GM21825 (cell line): ENCODE measurements at regions not wholly inside any gene's neighbourhood (a gene's known extent, or its start where the extent isn't known, plus 50 kb on each side); places are given as distances from the start of the nearest gene placed in this dataset.
"Not testable (repeated sequence)": the region's sequence is repeated elsewhere in the genome, so short reads cannot be mapped to it uniquely, and the experiment has no call there.

ENCODE experiments used
- ATAC-seq: cut with Tn5 transposase; IDR thresholded peaks from one replicate; pipeline ENCODE4 v1.9.1; 2021; ENCODE audit warnings: mild to moderate bottlenecking, moderate library complexity; ENCODE audit not compliant: unreplicated experiment

DNA sequence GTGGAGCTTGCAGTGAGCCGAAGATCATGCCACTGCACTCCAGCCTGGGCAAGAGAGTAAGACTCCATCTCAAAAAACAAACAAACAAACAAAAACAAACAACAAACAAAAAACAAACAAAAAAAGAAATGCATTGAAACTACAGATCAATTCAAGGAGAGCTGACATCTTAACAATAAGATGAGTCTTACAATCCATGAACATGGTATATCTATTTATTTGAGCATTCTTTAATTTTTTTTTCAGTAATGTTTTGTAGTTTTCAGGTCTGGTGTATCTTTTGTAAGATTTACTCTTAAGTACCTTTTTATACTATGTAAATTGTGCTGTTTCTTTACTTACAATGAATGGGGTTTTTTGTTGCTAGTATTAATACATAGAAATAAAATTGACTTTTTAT lies 140.1 kb upstream of the DAPK1 start:
- no peak for ATAC-seq

DNA sequence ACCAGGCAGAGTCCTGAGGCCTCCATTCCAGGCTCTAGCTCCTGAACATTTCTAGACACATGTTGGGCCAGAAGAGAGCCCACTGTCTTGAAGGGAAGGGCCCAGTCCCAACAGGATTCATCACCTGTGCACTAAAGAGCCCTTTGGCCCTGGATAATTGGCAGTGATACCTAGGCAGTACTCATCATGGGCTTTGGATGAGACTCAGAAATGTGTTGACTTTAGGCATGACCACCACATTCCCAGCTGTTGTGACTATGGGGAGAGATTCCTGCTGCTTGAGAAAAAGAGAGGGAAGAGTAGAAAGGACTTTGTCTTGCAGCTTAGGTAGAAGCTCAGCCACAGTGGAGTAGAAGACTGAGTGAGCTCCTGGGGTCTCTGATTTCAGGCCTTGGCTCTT lies 138.4 kb upstream of the DAPK1 start:
- no peak for ATAC-seq

DNA sequence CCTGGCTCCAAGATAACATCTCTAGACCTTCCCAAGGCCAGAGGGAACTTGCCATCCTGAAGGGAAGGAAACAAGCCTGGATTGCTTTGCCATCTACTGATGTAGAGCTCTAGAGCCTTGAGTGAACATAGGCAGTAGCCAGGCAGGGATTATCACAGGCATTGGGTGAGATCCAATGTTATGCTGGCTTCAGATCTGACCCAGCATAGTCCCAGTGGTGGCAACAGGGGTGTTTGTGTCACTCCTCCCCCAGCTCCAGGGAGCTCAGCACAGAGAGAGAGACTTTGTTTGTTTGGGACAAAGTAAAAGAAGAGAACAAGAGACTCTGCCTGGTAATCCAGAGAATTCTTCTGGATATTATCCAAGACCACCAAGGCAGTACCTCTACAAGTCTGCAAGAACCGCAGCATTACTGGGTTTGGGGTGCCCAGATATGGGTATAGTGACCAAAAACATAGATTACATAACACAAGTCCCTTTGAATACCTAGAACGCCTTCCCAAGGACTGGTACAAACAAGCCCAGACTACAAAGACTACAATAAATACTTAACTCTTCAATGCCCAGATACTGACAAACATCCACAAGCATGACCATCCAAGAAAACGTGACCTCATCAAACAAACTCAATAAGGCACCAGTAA lies 137.6 kb upstream of the DAPK1 start:
- ATAC-seq, result no peak

DNA sequence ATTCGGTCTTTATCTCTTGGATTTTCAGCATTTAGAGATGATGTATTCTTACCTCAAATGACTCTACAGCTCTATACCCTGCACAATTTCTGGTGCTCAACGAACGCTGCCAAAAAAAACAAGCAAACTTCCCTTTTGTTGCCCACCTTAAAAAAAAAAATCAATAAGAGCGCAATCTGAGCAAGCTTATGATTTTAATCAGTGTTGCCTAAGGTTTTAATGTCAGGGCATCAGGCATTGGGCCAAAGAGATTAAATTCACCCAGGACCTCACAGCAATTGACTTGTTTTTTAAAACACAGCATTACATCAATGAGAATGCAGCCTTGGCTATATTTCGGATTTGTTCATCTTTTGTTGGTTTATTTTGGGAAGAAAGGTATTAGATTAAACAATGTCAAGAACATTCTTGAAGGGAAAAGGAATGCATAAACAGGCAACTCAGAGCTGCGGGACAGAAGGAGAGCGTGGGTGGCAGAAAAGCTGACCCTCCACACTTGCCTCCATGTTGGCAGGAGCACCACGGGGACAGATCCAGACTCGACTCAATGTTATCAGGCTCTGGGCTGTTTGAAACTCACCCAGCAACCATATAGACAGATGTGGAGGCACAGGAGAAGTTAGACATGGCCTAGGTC lies 127.5 kb upstream of the DAPK1 start:
- ATAC-seq, result no peak

DNA sequence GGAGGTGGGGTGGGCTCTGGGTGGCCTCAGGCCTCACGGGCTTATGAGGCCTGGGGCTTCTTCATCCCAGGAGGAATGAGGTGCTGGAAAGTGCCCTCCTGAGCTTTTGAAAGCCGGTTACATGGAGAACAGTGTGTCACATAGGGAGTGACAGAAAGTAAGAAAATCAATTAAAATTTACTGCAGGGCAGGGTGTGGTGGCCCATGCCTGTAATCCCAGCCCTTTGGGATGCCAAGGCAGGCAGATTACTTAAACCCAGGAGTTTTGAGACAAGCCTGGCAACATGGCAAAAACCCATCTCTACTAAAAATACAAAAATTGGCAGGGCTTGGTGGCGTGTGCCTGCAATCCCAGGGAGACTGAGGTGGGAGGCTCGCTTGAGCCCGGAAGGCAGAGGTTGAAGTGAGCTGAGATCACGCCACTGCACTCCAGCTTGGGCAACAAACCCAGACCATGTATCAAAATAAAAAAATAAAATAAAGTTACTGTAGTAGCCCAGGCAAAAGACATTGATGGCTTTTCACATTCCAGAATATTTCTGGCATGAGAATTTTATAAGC lies 125.8 kb upstream of the DAPK1 start:
- no peak for ATAC-seq

DNA sequence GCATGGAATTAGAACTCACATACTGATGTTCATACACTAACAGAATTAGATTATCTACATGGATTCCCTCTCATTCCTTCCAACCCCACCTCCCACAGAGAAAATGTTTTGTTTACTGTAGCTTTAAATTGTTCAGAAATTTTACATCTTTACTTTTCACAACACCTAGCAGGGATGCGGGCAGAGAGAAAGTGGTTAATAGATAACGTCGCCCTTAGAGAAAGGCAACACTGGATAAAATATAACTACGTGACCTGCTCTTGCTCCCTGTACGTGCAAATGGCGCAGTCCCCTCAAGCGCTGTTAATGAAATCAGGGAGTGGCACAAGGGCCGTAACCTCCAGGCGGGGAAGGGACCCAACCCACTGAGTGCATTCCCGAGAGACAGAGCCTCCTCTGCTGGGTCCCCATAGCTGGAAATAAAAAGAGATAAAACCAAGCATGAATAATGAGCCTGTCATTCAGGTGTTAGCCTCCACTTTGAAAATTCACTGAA lies 125.3 kb upstream of the DAPK1 start:
- ATAC-seq, result no peak

DNA sequence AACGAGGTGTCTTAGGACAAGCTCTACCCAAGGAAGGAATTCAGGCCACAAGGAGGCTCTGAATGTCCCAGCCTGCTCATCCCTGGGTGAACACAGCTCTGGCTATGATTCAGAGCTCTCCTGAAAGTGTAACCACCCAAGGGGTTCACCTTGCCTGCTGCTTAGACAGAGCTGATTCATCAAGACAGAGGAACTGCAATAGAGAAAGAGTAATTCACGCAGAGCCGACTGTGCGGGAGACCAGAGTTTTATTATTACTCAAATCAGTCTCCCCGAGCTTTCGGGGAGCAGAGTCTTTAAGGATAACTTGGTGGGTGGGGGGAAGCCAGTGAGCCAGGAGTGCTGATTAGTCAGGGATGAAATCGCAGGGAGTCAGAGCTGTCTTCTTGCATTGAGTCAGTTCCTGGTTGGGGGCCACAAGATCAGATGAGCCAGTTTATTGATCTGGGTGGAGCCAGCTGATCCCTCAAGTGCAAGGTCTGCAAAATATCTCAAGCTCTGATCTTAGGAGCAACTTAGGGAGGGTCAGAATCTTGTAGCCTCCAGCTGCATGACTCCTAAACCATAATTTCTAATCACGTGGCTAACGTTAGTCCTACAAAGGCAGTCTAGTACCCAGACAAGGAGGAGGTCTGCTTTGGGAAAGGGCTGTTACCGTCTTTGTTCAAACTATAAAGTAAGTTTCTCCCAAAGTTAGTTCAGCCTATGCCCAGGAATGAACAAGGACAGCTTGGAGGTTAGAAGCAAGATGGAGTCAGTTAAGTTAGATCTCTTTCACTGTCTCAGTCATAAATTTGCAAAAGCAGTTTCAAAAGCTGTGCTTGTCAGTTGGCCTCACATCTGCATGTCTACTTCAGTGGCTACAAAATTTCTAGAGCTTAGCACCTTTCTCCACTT lies 123.4 kb upstream of the DAPK1 start:
- ATAC-seq, result not testable (repeated sequence)

DNA sequence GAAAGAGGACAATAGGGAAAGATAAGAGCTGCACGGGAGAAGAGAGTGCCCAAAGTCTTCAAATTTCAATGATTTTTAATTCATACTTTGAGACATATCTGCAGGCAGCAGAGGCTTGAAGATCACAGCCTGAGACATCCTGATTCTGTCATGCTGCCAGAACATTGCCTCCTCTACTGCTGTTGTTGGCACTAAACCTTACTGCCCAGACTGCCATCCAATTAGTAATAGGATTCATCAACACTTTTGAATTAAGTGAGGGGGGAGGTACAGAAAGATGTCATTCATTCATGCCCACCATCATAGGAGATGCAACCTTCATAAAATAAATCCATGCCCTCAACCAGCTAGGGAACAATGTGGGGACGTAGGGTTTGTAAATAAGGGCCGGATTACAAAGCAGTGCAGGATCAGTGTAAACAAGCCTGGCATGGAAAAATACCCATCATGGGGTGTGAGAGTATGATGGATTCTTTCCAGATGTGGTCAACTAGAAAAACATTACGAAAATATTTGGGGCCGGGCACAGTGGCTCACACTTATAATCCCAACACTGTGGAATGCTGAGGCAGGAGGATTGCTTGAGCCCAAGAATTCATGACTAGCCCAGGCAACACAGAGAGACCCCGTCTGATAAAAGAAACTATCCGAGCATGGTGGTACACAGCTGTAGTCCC lies 122.1 kb upstream of the DAPK1 start:
- ATAC-seq, result no peak

DNA sequence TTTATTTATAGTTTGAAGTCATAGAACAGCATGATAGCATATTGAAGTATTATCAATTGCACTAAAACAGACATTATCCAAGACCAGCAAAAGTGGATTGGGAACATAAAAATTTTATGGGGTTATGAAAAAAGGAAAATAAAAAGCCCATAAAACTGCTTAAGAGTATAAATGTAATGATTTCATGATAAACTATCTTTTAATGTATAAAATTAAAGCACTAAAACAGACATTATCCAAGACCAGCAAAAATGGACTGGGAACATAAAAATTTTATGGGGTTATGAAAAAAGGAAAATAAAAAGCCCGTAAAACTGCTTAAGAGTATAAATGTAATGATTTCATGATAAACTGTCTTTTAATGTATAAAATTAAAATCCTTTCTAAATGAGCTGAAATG lies 119.0 kb upstream of the DAPK1 start:
- no peak for ATAC-seq

DNA sequence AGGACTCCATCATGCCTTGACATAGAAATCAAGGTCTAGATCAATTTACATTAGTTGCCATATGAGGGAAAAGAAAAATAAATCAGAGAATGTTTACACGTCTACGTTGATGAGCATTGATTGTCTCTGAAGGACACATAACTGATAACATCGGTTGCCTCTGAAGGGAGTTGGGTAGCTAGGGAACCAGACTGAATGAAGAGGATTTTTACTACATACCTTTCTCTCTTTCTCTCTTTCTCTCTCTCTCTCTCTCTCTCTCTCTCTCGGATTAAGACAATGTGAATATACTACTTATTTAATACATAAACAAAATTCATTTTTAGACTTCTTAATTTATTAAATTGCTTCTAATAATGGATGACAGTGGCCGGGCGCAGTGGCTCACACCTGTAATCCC lies 118.4 kb upstream of the DAPK1 start:
- no peak for ATAC-seq

DNA sequence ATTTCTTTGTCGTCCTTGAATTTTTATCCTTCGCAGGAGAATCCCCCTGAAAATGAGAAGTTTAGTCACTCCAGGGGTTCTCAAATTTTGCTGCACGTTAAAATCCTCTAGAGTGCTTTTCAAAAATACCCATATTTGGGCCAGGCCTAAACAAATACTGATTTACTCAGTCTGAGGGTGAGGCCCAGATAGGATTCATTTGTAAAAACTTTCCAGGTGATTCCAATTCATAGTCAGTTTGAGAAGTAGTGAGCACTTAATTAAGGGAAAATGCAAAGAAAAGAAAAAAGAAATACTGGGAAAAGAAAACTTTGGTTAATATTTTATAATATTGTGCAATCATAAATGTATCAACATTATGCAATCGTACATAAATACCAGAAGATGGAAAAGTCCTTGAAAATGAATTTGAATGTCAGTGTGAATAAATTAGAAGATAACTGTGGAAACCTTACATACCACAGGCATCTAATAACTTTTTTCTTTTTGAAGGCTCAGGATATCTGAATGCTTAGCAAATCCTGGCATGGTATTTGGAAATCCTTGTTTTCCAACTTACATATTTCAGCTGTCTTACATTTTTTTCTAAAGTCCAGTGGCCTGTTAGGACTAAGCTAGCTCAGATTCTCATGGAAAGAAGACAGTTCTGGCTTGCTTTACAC lies 116.5 kb upstream of the DAPK1 start:
- ATAC-seq, result no peak

DNA sequence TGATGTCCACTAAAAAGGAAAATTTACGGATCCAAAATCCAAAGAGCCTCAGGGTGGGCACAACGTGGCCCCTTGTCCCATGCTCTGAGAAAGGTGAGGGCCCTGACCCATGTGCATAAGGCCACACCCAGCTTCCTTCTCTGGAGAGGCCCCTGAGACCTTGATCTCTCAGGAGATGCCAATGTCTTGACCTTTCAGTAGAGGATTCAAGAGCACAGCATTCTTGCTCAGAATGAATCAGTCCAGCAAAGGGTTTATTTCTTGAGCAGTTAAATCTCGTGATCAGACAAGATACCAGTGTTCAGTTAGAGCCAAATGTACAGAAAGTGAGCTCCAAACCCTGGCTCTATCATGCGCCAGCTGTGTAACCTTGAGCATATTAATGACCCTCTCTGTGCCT lies 115.9 kb upstream of the DAPK1 start:
- ATAC-seq, result no peak

DNA sequence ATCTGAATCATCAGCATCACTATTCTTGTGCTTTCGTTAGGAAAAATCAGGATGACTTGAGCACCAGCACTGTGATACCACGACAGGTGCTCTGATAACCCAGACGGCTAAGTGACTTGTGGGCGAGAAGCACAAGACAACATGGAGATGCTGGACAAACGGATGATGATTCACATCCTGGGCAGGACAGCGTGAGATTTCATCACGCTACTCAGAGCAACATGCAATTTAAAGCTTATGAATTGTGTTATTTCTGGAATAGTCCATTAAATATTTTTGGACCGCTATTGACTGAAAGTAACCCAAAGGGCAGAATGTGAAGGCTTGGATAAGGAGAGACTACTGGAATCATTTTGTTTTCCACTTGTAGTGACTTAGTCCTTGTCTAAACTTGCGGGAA lies 114.8 kb upstream of the DAPK1 start:
- ATAC-seq, result no peak

DNA sequence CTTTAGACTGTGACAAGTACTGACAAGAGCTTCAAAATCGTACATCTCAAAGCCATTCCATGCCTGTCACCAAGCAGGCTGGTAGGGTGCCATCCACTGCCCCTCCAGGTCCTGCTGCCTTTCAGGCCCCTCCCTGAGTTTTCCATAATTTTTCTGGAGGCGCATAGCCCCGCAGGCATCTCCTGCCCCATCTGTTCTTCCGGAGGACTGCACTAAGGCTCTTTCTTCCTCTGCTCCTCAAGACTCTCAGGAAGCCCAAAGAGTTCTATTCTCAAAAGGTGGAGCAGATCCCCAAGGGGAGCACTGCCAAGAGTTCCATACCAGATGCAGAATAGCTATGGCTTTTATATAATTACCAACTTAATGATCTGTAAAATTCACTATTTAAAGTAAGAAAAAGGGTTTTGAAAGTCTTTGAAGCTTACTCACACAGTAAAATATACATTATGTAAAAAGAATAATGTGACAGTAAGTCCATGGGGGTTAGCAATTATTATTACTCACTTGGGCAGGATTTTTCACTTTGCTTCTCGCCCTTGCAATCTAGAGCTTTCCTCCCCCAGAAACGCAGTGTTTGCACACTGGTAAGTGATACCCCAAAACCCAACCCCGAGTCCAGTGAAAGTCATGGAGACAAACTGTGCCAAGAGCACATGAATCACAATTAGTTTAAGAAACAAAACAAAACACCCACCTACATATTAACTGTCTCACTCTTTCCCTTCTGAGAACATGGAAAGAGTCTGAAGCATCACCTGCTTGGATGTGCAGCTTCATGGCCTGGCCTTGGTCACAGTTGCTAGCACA lies 114.1 kb upstream of the DAPK1 start:
- no peak for ATAC-seq

DNA sequence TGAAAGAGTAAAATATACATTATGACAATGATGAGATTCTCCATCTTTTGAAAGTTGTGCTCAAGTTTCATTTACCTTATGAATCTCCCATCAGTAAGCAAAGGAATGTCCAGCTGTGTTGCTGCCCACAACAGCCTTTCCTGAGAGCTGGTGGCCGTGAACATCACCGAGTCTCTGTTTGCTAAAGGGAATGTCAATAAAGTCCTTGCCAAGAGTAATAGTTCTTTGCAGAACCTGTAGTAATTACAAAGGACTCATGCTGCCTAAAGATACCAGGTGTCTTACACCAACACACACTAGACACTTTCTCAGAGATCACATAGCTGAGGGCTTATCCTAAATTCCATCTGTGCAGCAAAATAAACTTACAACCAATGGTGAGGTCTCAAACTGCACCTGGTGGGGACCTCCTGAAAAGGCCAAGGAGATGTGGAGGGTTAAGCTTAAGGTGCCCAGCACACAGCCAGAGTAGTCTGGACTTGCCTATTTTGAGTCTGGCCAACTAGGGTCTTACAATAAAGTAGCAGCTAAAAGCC lies 111.1 kb upstream of the DAPK1 start:
- ATAC-seq, result no peak

DNA sequence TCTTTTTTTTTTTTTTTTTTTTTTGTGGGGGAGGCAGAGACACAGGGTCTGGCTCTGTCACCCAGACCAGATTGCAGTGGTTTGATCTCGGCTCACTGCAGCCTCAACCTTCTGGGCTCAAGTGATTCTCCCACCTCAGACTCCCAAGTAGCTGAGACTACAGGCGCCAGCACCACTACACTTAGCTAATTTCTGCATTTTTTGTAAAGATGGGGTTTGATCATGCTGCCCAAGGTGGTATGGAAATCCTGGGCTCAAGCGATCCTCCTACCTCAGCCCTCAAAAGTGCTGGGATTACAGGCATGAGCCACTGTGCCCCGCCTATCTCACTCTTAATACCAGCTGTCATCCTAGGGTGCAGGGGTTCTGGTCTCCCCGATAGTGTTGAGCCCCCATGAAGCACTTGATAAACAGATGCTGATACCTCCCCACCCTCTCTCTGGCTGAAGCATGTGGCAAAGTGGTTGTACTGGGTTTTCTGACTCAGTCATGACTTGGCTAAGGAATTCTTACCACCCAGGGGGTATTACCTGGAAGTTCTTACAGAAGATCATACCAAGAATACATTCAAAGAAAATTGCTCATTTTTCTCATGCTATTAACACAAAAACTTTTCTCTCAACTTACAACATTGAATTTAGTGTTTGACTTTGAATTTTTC lies 110.2 kb upstream of the DAPK1 start:
- no peak for ATAC-seq

DNA sequence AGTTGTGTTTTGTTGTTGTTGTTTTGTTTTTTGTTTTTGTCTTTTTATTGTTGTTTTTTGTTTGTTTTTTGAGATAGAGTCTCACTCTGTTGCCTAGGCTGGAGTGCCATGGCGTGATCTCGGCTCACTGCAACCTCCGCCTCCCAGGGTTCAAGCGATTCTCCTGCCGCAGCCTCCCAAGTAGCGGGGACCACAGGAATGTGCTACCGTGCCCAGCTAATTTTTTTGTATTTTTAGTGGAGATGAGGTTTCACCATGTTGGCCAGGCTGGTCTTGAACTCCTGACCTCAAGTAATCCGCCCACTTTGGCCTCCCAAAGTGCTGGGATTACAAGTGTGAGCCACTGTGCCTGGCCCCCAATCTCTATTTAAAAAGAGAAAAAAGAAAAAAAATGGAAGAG lies 109.0 kb upstream of the DAPK1 start:
- not testable (repeated sequence) for ATAC-seq

DNA sequence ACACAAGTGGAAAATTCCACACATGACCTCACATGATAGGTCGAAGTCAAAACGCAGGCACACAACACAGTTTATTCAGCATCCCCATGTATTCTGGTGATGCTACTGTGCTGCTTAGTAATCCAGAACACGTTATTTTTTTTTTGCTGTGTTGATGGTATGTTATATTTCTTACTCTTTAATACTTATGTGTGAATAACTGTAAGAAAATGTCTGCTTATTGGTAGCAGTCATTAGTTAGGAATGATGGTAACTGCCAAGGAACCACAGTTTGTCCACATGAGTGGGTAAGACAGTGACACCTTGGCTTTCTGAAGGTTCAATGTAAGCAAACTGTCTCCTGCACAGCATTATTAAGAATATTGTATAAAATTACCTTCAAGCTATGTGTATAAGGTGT lies 107.7 kb upstream of the DAPK1 start:
- no peak for ATAC-seq

DNA sequence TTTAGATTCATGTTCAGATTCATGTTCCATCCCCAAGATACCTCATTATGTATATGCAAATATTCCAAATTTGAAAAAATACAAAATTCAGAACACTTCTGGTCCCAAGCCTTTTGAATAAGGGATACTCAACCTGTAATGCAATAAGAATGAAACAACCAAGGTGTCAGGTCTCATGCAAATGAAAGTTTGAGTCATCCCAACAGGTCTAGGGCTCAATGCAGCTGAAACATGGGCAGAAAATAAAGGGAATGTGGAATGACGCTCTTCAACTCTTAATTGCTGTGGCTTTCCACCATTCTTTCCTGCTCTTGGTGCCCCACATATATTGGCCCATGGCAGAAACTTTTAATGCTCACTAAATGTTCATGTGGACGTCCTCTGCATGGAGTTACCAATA lies 107.3 kb upstream of the DAPK1 start:
- no peak for ATAC-seq
